AG10803 (cell line): ENCODE measurements at regions not wholly inside any gene's neighbourhood (a gene's known extent, or its start where the extent isn't known, plus 50 kb on each side); places are given as distances from the start of the nearest gene placed in this dataset.

Experiments
- DNase-seq: peaks from one replicate; pipeline ENCODE4 v3.0.0; 2010; ENCODE audit warnings: low read depth
- H3K4me3 ChIP-seq: 2 replicates; pipeline ENCODE4 v1.5.1; 2011; ENCODE audit warnings: mild to moderate bottlenecking, low read length, control low read depth
- CTCF ChIP-seq: conservative IDR thresholded peaks from 2 replicates; pipeline ENCODE4 v1.5.1; 2011; ENCODE audit warnings: mild to moderate bottlenecking, low read length, control low read depth, inconsistent platforms

- no peak for DNase-seq
- no peak overlapping the region for H3K4me3 ChIP-seq
- no peak for TF ChIP-seq CTCF
Observed at GRCh38 chr2:240298117-240298790, 137.2 kb upstream of the GPC1 start.

GRCh38 chr2:240298803-240299709, 136.4 kb upstream of the GPC1 start:
- no peak for DNase-seq
- 0 out of 2 replicates have a peak, but pooled peaks have one; percentile 9 for TF ChIP-seq CTCF
- no peak overlapping the region for H3K4me3 ChIP-seq

GRCh38 chr2:240299710-240300068, 135.8 kb upstream of the GPC1 start:
- no peak overlapping the region for H3K4me3 ChIP-seq
- TF ChIP-seq CTCF: no peak
- DNase-seq: no peak

GRCh38 chr2:240300261-240300821, 135.1 kb upstream of the GPC1 start:
- DNase-seq: peak; percentile 14
- no peak overlapping the region for H3K4me3 ChIP-seq
- no peak for TF ChIP-seq CTCF

- H3K4me3 ChIP-seq: no peak overlapping the region
- no peak for TF ChIP-seq CTCF
- DNase-seq: no peak
Observed at GRCh38 chr2:240300840-240301239, 134.6 kb upstream of the GPC1 start.

GRCh38 chr2:240301256-240301795, 134.1 kb upstream of the GPC1 start:
- TF ChIP-seq CTCF: no peak
- DNase-seq: no peak
- no peak overlapping the region for H3K4me3 ChIP-seq
